Lung (tissue), 11 donors: ENCODE measurements at regions not wholly inside any gene's neighbourhood (a gene's known extent, or its start where the extent isn't known, plus 50 kb on each side); places are given as distances from the start of the nearest gene placed in this dataset.

Experiments used
- ATAC-seq: fragments of 200-7000 bp; cut with Tn5 transposase; one replicate; pipeline ENCODE4 v1.9.1; 2020; ENCODE audit warnings: moderate number of reproducible peaks; ENCODE audit not compliant: insufficient read depth, low FRiP score
- DNase-seq, 3 donors: peaks; one replicate each; pipeline ENCODE4 v3.0.0-alpha.2; 2013 to 2017
- H3K27ac ChIP-seq, 2 donors: one replicate each; pipeline ENCODE4 v1.5.1; 2013; ENCODE audit warnings: mild to moderate bottlenecking in 2 of 2, moderate library complexity in 2 of 2, control low read depth in 1 of 2, inconsistent platforms in 1 of 2, low read depth in 1 of 2, low read length in 1 of 2
- H3K27me3 ChIP-seq, 3 donors: one replicate each; pipeline ENCODE4 v1.5.1; 2013; ENCODE audit warnings: low read length in 2 of 3; ENCODE audit not compliant: control insufficient read depth in 3 of 3, insufficient read depth in 3 of 3
- H3K36me3 ChIP-seq, 4 donors: one replicate each; pipeline ENCODE4 v1.5.1; 2013; ENCODE audit warnings: low read length in 4 of 4, mild to moderate bottlenecking in 1 of 4, moderate library complexity in 1 of 4; ENCODE audit not compliant: control insufficient read depth in 4 of 4, insufficient read depth in 4 of 4
- H3K4me1 ChIP-seq, 5 donors: one replicate each; pipeline ENCODE4 v1.5.1; 2013; ENCODE audit warnings: low read length in 5 of 5, mild to moderate bottlenecking in 2 of 5, moderate library complexity in 1 of 5; ENCODE audit not compliant: control insufficient read depth in 5 of 5, insufficient read depth in 5 of 5
- H3K4me3 ChIP-seq: one replicate; pipeline ENCODE4 v1.5.1; 2013; ENCODE audit warnings: mild to moderate bottlenecking, control low read depth, moderate library complexity
- H3K9ac ChIP-seq, 2 donors: one replicate each; pipeline ENCODE4 v1.5.1; 2013; ENCODE audit warnings: low read length in 2 of 2, control low read depth in 1 of 2; ENCODE audit not compliant: insufficient read depth in 1 of 2
- H3K9me3 ChIP-seq, 4 donors: one replicate each; pipeline ENCODE4 v1.5.1; 2013; ENCODE audit warnings: low read length in 3 of 4, mild to moderate bottlenecking in 1 of 4, moderate library complexity in 1 of 4; ENCODE audit not compliant: control insufficient read depth in 4 of 4, insufficient read depth in 3 of 4
- WGBS, 2 donors: extraction: QIAGEN DNeasy Blood & Tissue Kit; methylation state at CpG; one replicate each; pipeline ENCODE4 v1.1.7; 2013; 5-methylcytosine and 5-hydroxymethylcytosine counted together
- TF ChIP-seq, protein P1 (sequence below): IDR thresholded peaks from 2 replicates; pipeline ENCODE4 v1.5.1; 2012; ENCODE audit warnings: mild to moderate bottlenecking; ENCODE audit errors: control extremely low read depth, extremely low read depth
- donor health status: control.
- donor health status: control.
- donor health status: Bipolar disorder and iron deficiency.
- donor health status: healthy.
- donor health status: DM: yes; HTN: yes; CAD: no.

DNA sequence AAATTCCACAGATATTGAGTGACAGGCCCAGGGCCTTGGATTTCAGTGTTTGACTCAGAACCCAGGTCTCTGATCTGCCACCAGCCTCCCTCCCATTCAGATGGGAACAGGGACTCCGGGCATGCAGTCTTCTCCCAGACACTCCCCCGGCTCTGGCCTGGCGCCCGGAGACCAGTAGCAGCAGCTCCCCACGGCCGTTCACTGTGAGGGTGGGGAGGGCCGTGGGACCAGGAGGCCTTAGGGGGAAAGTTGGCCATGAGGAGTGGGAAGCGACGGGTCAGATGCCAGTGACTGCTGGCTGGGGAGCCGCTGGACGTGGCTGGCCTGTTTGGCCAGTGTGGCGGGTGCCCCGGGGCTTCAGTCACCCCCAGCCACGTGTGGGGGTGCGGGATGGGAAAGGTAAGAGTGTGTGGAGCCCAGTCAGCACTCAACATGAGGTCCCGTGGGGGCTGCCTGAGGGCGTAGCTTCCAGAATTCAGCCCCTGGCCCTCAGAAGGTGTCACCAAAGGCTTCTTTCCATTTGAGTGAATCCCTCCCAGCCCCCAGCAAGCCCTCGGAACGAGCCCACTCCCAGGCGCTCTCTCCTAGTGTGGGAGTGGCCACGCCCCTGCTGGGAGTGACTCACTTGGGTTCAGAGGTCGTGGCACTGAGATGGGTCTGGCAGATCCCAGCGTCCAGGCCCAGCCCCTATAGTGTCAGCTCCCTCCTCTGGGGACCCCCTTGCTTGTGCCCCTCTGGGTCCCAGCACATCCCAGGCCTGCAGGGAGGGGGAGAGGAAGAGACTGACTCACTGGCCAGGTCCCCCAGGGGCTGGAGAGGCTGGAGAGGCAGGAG, 309.4 kb downstream of the SEC14L1 start:
- TF ChIP-seq, protein P1, sequence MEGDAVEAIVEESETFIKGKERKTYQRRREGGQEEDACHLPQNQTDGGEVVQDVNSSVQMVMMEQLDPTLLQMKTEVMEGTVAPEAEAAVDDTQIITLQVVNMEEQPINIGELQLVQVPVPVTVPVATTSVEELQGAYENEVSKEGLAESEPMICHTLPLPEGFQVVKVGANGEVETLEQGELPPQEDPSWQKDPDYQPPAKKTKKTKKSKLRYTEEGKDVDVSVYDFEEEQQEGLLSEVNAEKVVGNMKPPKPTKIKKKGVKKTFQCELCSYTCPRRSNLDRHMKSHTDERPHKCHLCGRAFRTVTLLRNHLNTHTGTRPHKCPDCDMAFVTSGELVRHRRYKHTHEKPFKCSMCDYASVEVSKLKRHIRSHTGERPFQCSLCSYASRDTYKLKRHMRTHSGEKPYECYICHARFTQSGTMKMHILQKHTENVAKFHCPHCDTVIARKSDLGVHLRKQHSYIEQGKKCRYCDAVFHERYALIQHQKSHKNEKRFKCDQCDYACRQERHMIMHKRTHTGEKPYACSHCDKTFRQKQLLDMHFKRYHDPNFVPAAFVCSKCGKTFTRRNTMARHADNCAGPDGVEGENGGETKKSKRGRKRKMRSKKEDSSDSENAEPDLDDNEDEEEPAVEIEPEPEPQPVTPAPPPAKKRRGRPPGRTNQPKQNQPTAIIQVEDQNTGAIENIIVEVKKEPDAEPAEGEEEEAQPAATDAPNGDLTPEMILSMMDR: no peak
- H3K9me3 ChIP-seq: no peaks in the 10 kb centered on the region
- H3K4me1 ChIP-seq: peaks cover 4 to 94% (median 51%) of the 10 kb centered on the region in 5 donors
- H3K4me3 ChIP-seq: no peak overlapping the region
- WGBS, 2 donors: 46 to 70% methylated on average over 23 of the region's 23 CpGs
- H3K27me3 ChIP-seq: no peaks in the 10 kb centered on the region
- peak overlapping the region; percentile 62 to 71 for H3K27ac ChIP-seq
- no peak for ATAC-seq
- DNase-seq: peak; percentile 70 to 75 (median 73)
- peaks cover 0 to 3% (median 0%) of the 10 kb centered on the region in 4 donors for H3K36me3 ChIP-seq
- H3K9ac ChIP-seq: peak overlapping the region in 1 of 2 donors; percentile 23

DNA sequence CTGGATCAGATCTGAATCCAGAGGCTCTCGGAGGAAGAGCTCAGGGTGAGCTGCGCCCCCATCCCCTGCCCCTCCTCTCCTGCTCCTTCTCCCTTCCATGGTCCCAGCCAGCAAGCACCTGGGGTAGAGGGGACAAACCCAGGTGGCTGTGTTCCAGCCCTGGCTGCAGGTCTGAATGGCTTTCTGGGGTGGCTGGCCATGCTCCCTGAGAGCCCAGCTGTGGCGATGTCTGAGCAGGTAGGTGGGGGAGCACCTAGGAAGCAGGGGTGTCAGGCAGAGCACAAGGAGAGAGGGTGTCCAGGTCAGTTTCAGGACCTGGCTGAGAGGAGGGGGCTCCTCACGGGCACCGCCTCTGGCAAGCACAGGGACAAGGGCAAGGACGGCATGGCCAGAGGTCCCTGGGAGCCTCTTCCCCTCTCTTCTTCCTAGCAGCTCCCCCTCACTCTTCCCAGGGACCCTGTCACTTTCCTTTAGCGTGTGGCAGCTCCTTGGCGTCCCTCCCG, 310.0 kb downstream of the SEC14L1 start:
- Histone ChIP-seq H3K4me1 (peaks cover 4 to 92% (median 47%) of the 10 kb centered on the region in 5 donors), H3K4me3 (peak overlapping the region; percentile 1), H3K9me3 (no peaks in the 10 kb centered on the region), H3K9ac (peak overlapping the region; percentile 16 to 30), H3K36me3 (peaks cover 0 to 3% (median 0%) of the 10 kb centered on the region in 4 donors), H3K27ac (peak overlapping the region in 1 of 2 donors; percentile 62), H3K27me3 (no peaks in the 10 kb centered on the region)
- ATAC-seq (no peak), DNase-seq (no peak)
- 23 to 39% methylated on average over 9 of the region's 9 CpGs for WGBS, 2 donors
- TF ChIP-seq, protein P1: no peak

DNA sequence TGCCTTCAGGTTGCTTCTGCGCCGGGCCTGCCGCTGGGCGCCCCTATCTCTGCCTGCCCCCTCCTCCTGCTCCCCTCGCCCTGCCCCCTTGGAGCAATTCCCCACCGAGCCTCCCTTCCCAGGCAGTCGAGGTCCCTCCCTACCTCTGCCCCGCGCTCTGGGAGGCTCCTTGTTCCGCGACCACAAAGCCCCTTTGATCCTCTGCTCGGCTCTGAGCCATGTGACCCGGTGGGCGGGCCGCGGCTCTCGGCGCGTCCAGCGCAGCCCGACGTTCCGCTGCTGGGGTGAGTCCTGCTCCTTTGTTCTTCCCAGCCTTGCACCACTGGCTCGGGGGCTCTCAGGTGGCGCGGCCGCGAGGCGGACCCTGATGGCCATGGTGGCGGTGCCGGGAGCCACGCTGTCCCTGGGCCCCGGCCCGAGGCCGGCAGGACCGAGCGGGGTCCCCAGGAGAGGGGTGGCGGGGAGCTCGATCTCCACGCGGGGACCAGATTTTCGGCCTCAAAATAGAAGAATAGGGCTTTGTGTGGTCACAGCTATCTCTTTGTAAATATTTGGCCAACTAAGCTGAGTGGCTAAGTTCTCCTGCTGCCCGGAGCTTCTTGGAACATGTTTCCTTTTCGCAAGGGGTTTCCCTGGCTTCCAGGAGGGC, 310.6 kb downstream of the SEC14L1 start:
- H3K4me3 ChIP-seq: peak overlapping the region; percentile 30
- 1% methylated on average over 42 to 44 of the region's 44 CpGs for WGBS, 2 donors
- no peaks in the 10 kb centered on the region for H3K27me3 ChIP-seq
- ATAC-seq (no peak), DNase-seq (peak; percentile 87 to 91 (median 91))
- peak overlapping the region; percentile 67 for H3K9ac ChIP-seq
- peaks cover 4 to 87% (median 44%) of the 10 kb centered on the region in 5 donors for H3K4me1 ChIP-seq
- TF ChIP-seq, protein P1: no peak
- H3K9me3 ChIP-seq: no peaks in the 10 kb centered on the region
- peaks cover 0 to 3% (median 0%) of the 10 kb centered on the region in 4 donors for H3K36me3 ChIP-seq
- peak overlapping the region; percentile 37 to 62 for H3K27ac ChIP-seq
